Peyer's patch (tissue), 4 donors: ENCODE measurements at regions not wholly inside any gene's neighbourhood (a gene's known extent, or its start where the extent isn't known, plus 50 kb on each side); places are given as distances from the start of the nearest gene placed in this dataset.

Source experiments
- DNase-seq, 3 donors: peaks; one replicate each; pipeline ENCODE4 v3.0.0-alpha.2; 2017 to 2019
- H3K27ac ChIP-seq, 4 donors: fragments of 200-600 bp; sonication (generic); one replicate each; pipeline ENCODE4 v1.5.1; 2016 to 2019
- H3K27me3 ChIP-seq, 2 donors: fragments of 200-600 bp; sonication (generic); one replicate each; pipeline ENCODE4 v1.5.1; 2019
- H3K36me3 ChIP-seq, 3 donors: fragments of 200-600 bp; sonication (generic); one replicate each; pipeline ENCODE4 v1.5.1; 2016 to 2019
- H3K4me1 ChIP-seq, 4 donors: fragments of 200-600 bp; sonication (generic); one replicate each; pipeline ENCODE4 v1.5.1; 2016 to 2019
- H3K4me3 ChIP-seq, 4 donors: fragments of 200-600 bp; sonication (generic); 1 replicate in 3 of 4; 2 replicates in 1 of 4; pipeline ENCODE4 v1.5.1; 2016 to 2019; ENCODE audit warnings: mild to moderate bottlenecking in 1 of 4
- H3K9me3 ChIP-seq, 4 donors: fragments of 200-600 bp; sonication (generic); one replicate each; pipeline ENCODE4 v1.5.1; 2016 to 2019; ENCODE audit warnings: mild to moderate bottlenecking in 1 of 4
- POLR2A ChIP-seq, 2 donors: fragments of 450-650 bp; IDR thresholded peaks; one replicate each; pipeline ENCODE4 v1.5.1; 2017; ENCODE audit warnings: antibody characterized with exemption in 2 of 2, mild to moderate bottlenecking in 2 of 2, moderate library complexity in 2 of 2
- TF ChIP-seq, protein P1 (sequence below), 6 experiments: fragments of 450-650 bp in 4 of 6; fragments of 200-600 bp in 2 of 6; sonication (generic) in 1 of 6; IDR thresholded peaks; one replicate each; pipeline ENCODE4 v1.5.1; 2017 to 2019; ENCODE audit warnings: antibody characterized with exemption in 6 of 6, mild to moderate bottlenecking in 3 of 6, moderate library complexity in 1 of 6

DNA sequence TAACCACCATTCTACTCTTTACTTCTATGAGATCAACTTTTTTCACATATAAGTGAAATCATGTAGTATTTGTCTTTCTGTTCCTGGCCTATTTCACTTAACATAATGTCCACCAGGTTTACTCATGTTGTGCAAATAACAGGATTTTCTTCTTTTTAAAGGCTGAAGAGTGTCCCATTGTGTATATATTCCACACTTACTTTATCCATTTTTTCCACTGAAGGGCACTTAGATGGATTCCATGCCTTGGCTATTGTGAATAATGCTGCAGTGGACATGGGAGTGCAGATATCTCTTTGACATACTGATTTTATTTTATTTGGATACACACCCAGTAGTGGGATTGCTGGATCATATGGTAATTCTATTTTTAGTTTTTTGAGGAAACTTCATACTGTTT, 181.1 kb upstream of the HMGA2 start:
- H3K36me3 ChIP-seq = no peaks in the 10 kb centered on the region
- TF ChIP-seq, protein P1, sequence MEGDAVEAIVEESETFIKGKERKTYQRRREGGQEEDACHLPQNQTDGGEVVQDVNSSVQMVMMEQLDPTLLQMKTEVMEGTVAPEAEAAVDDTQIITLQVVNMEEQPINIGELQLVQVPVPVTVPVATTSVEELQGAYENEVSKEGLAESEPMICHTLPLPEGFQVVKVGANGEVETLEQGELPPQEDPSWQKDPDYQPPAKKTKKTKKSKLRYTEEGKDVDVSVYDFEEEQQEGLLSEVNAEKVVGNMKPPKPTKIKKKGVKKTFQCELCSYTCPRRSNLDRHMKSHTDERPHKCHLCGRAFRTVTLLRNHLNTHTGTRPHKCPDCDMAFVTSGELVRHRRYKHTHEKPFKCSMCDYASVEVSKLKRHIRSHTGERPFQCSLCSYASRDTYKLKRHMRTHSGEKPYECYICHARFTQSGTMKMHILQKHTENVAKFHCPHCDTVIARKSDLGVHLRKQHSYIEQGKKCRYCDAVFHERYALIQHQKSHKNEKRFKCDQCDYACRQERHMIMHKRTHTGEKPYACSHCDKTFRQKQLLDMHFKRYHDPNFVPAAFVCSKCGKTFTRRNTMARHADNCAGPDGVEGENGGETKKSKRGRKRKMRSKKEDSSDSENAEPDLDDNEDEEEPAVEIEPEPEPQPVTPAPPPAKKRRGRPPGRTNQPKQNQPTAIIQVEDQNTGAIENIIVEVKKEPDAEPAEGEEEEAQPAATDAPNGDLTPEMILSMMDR (IDR thresholded peaks at IDR 0.05) = no peak
- TF ChIP-seq POLR2A (IDR thresholded peaks at IDR 0.05) = no peak
- H3K27ac ChIP-seq = no peak overlapping the region
- H3K27me3 ChIP-seq = no peaks in the 10 kb centered on the region
- no peaks in the 10 kb centered on the region for H3K4me1 ChIP-seq
- no peaks in the 10 kb centered on the region for H3K9me3 ChIP-seq
- H3K4me3 ChIP-seq = no peak overlapping the region
- DNase-seq = no peak

GRCh38 chr12:65643595-65644386, 180.5 kb upstream of the HMGA2 start:
- no peak for DNase-seq
- no peak for TF ChIP-seq POLR2A (IDR thresholded peaks at IDR 0.05)
- TF ChIP-seq, protein P1 (IDR thresholded peaks at IDR 0.05) = no peak
- H3K36me3 ChIP-seq = no peaks in the 10 kb centered on the region
- H3K27ac ChIP-seq = no peak overlapping the region
- no peak overlapping the region for H3K4me3 ChIP-seq
- H3K27me3 ChIP-seq = no peaks in the 10 kb centered on the region
- no peaks in the 10 kb centered on the region for H3K9me3 ChIP-seq
- no peaks in the 10 kb centered on the region for H3K4me1 ChIP-seq

- H3K27me3 ChIP-seq = no peaks in the 10 kb centered on the region
- TF ChIP-seq, protein P1 (IDR thresholded peaks at IDR 0.05) = no peak
- TF ChIP-seq POLR2A (IDR thresholded peaks at IDR 0.05) = no peak
- no peaks in the 10 kb centered on the region for H3K9me3 ChIP-seq
- no peak for DNase-seq
- H3K36me3 ChIP-seq = no peaks in the 10 kb centered on the region
- no peak overlapping the region for H3K4me3 ChIP-seq
- no peaks in the 10 kb centered on the region for H3K4me1 ChIP-seq
- H3K27ac ChIP-seq = no peak overlapping the region
These were observed 178.1 kb upstream of the HMGA2 start for GRCh38 chr12:65646127-65646643.

- Histone ChIP-seq H3K36me3 (no peaks in the 10 kb centered on the region), H3K27me3 (no peaks in the 10 kb centered on the region), H3K9me3 (no peaks in the 10 kb centered on the region), H3K27ac (no peak overlapping the region), H3K4me1 (no peaks in the 10 kb centered on the region), H3K4me3 (no peak overlapping the region)
- TF ChIP-seq, protein P1 (IDR thresholded peaks at IDR 0.05) = no peak
- no peak for TF ChIP-seq POLR2A (IDR thresholded peaks at IDR 0.05)
- DNase-seq = no peak
These were observed 177.2 kb upstream of the HMGA2 start for GRCh38 chr12:65647074-65647473.

DNA sequence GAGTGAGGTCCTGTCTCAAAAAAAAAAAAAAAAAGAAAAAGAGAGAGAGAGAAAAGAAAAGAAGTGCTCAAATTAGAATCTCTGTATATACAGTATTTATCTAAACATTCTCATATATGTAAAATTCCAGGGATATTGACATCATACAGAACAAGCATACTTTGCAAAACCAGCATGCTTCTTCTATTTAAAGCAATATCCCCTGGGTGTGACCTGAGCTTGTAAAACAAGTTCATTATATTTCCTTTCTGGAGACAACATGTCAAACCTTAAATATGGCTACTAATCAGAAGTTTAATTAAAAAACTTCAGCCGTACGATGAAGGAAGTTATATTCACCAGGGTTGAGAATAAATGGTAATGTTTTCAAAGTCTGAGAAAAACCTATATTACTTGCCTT, 175.8 kb upstream of the HMGA2 start:
- no peak overlapping the region for H3K27ac ChIP-seq
- TF ChIP-seq POLR2A (IDR thresholded peaks at IDR 0.05) = no peak
- TF ChIP-seq, protein P1 (IDR thresholded peaks at IDR 0.05) = no peak
- no peaks in the 10 kb centered on the region for H3K4me1 ChIP-seq
- H3K9me3 ChIP-seq = no peaks in the 10 kb centered on the region
- DNase-seq = no peak
- no peaks in the 10 kb centered on the region for H3K27me3 ChIP-seq
- no peaks in the 10 kb centered on the region for H3K36me3 ChIP-seq
- H3K4me3 ChIP-seq = no peak overlapping the region
